G401.6 (cell line): ENCODE measurements at regions not wholly inside any gene's neighbourhood (a gene's known extent, or its start where the extent isn't known, plus 50 kb on each side); places are given as distances from the start of the nearest gene placed in this dataset.

ENCODE experiments used
- FAIRE-seq: peaks from 2 replicates; lab custom pipeline; 2012; peaks lifted over from hg19 to GRCh38; lab: Jason Lieb, UNC

- no peak for FAIRE-seq
Observed at GRCh38 chr12:91920741-91921140, 224.9 kb downstream of the BTG1 start.

- FAIRE-seq: no peak
Observed at GRCh38 chr12:91920276-91920675, 225.4 kb downstream of the BTG1 start.

- no peak for FAIRE-seq
Observed at GRCh38 chr12:91918431-91918830, 227.2 kb downstream of the BTG1 start.

GRCh38 chr12:91914701-91915100, 230.9 kb downstream of the BTG1 start:
- no peak for FAIRE-seq

GRCh38 chr12:91913651-91914050, 232.0 kb downstream of the BTG1 start:
- no peak for FAIRE-seq

GRCh38 chr12:91913124-91913523, 232.5 kb downstream of the BTG1 start:
- no peak for FAIRE-seq

- no peak for FAIRE-seq
Observed at GRCh38 chr12:91912178-91912577, 233.5 kb downstream of the BTG1 start.

- FAIRE-seq: no peak
Observed at GRCh38 chr12:91910871-91911388, 234.7 kb downstream of the BTG1 start.

- FAIRE-seq: no peak
Observed at GRCh38 chr12:91902860-91903683, 242.6 kb downstream of the BTG1 start.

GRCh38 chr12:91901381-91902074, 244.1 kb downstream of the BTG1 start:
- no peak for FAIRE-seq

GRCh38 chr12:91900971-91901370, 244.7 kb downstream of the BTG1 start:
- no peak for FAIRE-seq

GRCh38 chr12:91899056-91899455, 246.6 kb downstream of the BTG1 start:
- FAIRE-seq: no peak

- FAIRE-seq: no peak
Observed at GRCh38 chr12:91897025-91897515, 248.6 kb downstream of the BTG1 start.

GRCh38 chr12:91896286-91897024, 249.2 kb downstream of the BTG1 start:
- no peak for FAIRE-seq

- FAIRE-seq: no peak
Observed at GRCh38 chr12:91894911-91895310, 250.7 kb downstream of the BTG1 start.

GRCh38 chr12:91893476-91893875, 252.2 kb downstream of the BTG1 start:
- no peak for FAIRE-seq

- FAIRE-seq: no peak
Observed at GRCh38 chr12:91892081-91892855, 253.4 kb downstream of the BTG1 start.

- no peak for FAIRE-seq
Observed at GRCh38 chr12:91890742-91891141, 254.9 kb downstream of the BTG1 start.

GRCh38 chr12:91889910-91890309, 255.7 kb downstream of the BTG1 start:
- no peak for FAIRE-seq

GRCh38 chr12:91889059-91889458, 256.6 kb downstream of the BTG1 start:
- FAIRE-seq: no peak

GRCh38 chr12:91887957-91888356, 257.7 kb downstream of the BTG1 start:
- FAIRE-seq: no peak
